IgD-negative memory B cell (primary cell): ENCODE measurements at regions not wholly inside any gene's neighbourhood (a gene's known extent, or its start where the extent isn't known, plus 50 kb on each side); places are given as distances from the start of the nearest gene placed in this dataset.
"Not testable (repeated sequence)": the region's sequence is repeated elsewhere in the genome, so short reads cannot be mapped to it uniquely, and the experiment has no call there.

ENCODE experiments used
- H3K27ac Mint-ChIP-seq, 3 donors: one replicate each; pipeline ENCODE4 v1.8.0; 2020 to 2022; ENCODE audit warnings: mild to moderate bottlenecking in 3 of 3, mixed read lengths in 3 of 3, moderate library complexity in 1 of 3
- H3K27me3 Mint-ChIP-seq: one replicate; pipeline ENCODE4 v1.8.0; 2021; ENCODE audit warnings: mixed read lengths
- H3K36me3 Mint-ChIP-seq: one replicate; pipeline ENCODE4 v1.8.0; 2020; ENCODE audit warnings: mild to moderate bottlenecking, mixed read lengths
- H3K4me1 Mint-ChIP-seq, 3 donors: one replicate each; pipeline ENCODE4 v1.8.0; 2020 to 2022; ENCODE audit warnings: mixed read lengths in 3 of 3, mild to moderate bottlenecking in 1 of 3
- H3K4me3 Mint-ChIP-seq, 4 donors: one replicate each; pipeline ENCODE4 v1.8.0; 2020 to 2022; ENCODE audit warnings: mild to moderate bottlenecking in 4 of 4, mixed read lengths in 4 of 4, moderate library complexity in 3 of 4
- H3K9me3 Mint-ChIP-seq, 3 donors: one replicate each; pipeline ENCODE4 v1.8.0; 2020 to 2021; ENCODE audit warnings: mixed read lengths in 3 of 3, mild to moderate bottlenecking in 1 of 3

GRCh38 chr16:51986301-51986700 is 560.6 kb downstream of the TOX3 start:
- H3K27me3 Mint-ChIP-seq: no peaks in the 10 kb centered on the region
- H3K4me1 Mint-ChIP-seq: no peaks in the 10 kb centered on the region
- H3K27ac Mint-ChIP-seq: no peak overlapping the region
- peaks cover 0 to 4% (median 2%) of the 10 kb centered on the region in 3 donors for H3K9me3 Mint-ChIP-seq
- H3K4me3 Mint-ChIP-seq: no peak overlapping the region
- no peaks in the 10 kb centered on the region for H3K36me3 Mint-ChIP-seq

- Mint-ChIP-seq H3K27ac (no peak overlapping the region), H3K36me3 (no peaks in the 10 kb centered on the region), H3K4me1 (no peaks in the 10 kb centered on the region)
Observed at GRCh38 chr16:51985126-51985525, 561.8 kb downstream of the TOX3 start.

GRCh38 chr16:51984395-51984794 is 562.5 kb downstream of the TOX3 start:
- Mint-ChIP-seq H3K4me1 (peaks cover 0 to 2% (median 0%) of the 10 kb centered on the region in 3 donors), H3K4me3 (no peak overlapping the region), H3K27ac (no peak overlapping the region), H3K27me3 (no peaks in the 10 kb centered on the region), H3K9me3 (peaks cover 0 to 6% (median 4%) of the 10 kb centered on the region in 3 donors), H3K36me3 (no peaks in the 10 kb centered on the region)

More at GRCh38 chr16:51985126-51985525, 561.8 kb downstream of the TOX3 start:
- peaks cover 0 to 4% (median under 1%) of the 10 kb centered on the region in 3 donors for H3K9me3 Mint-ChIP-seq
- H3K27me3 Mint-ChIP-seq: no peaks in the 10 kb centered on the region
- H3K4me3 Mint-ChIP-seq: peak overlapping the region in 1 of 4 donors; percentile 0

DNA sequence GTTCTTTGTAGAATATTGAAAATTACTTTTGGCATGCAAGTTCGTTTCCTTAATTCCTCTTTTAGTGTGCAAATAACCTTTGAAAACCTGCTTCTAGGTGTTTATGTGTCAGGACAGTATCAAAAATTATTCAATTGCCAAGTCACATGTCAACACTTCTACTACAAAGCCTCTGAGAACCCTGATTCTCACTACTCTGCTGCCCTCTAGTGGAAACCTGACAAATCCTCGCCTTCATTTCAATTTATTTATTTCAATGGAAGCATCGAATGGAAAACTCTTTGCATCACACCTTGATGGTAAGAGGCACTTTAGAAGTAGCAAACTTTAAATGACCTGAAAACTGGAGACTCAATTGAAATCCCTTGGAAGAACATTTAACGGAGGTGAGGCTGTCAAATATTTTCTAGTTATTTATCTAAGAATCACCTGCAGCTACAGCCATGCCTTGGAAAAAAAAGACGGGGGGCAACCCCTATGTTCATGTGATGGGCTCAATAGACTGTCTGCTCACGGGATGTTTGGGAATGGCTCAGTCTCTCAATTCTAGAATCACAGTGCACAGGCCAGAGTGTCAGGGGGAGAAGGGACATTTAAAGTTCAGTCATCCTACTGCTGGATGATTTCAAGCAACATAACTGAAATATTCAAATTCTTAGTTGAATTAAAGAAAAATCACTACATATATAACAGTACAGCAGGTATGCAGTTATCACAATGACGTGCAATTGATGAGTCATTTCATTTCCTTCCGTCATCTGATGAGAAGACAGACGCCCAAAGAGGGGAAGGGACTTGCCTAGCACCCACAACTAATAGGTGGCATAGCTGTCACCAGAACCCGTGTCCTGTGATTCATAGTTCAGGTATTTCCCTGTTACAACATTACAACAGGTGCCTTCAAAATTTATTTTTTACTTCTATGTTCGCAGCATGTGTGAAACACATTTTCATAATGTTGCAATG is 563.9 kb downstream of the TOX3 start:
- Mint-ChIP-seq H3K27me3 (no peaks in the 10 kb centered on the region), H3K4me1 (peaks cover 0 to 2% (median 0%) of the 10 kb centered on the region in 3 donors), H3K36me3 (no peaks in the 10 kb centered on the region), H3K4me3 (no peak overlapping the region), H3K9me3 (peaks cover 0 to 6% (median 4%) of the 10 kb centered on the region in 3 donors), H3K27ac (no peak overlapping the region)

GRCh38 chr16:51981725-51982124 is 565.2 kb downstream of the TOX3 start:
- no peaks in the 10 kb centered on the region for H3K36me3 Mint-ChIP-seq
- peaks cover 0 to 2% (median 0%) of the 10 kb centered on the region in 3 donors for H3K4me1 Mint-ChIP-seq
- no peaks in the 10 kb centered on the region for H3K27me3 Mint-ChIP-seq
- no peak overlapping the region for H3K4me3 Mint-ChIP-seq
- H3K9me3 Mint-ChIP-seq: peaks cover 0 to 6% (median under 1%) of the 10 kb centered on the region in 3 donors
- H3K27ac Mint-ChIP-seq: no peak overlapping the region

- not testable (repeated sequence) for H3K4me3 Mint-ChIP-seq, H3K4me1 Mint-ChIP-seq, H3K27ac Mint-ChIP-seq, H3K36me3 Mint-ChIP-seq, H3K27me3 Mint-ChIP-seq, H3K9me3 Mint-ChIP-seq
Observed at GRCh38 chr16:51977506-51977905, 569.4 kb downstream of the TOX3 start.

DNA sequence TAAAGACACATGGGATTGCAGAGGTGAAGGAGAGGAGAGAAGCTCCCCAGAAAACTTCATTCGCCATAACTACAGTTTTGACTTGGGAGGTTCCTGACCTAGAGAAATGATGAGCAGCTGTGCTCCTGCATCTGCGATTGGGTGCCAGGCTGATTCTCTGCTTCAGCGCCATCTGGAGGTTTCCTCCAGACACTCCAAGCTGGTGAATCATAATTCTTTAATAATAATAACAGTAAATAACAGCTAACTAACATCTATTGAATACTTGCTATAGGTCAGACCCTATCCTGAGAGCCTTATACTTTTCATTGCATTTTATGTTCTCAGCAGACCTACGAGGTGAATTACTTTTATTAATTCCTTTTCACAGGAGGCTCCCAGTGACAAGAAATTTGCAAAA is 575.8 kb downstream of the TOX3 start:
- Mint-ChIP-seq H3K9me3 (peaks cover 0 to 3% (median 2%) of the 10 kb centered on the region in 3 donors), H3K27ac (no peak overlapping the region)

GRCh38 chr16:51968749-51969148 is 578.2 kb downstream of the TOX3 start:
- Mint-ChIP-seq H3K4me3 (no peak overlapping the region), H3K4me1 (no peaks in the 10 kb centered on the region)

More for the DNA sequence above, 575.8 kb downstream of the TOX3 start:
- H3K4me1 Mint-ChIP-seq: no peaks in the 10 kb centered on the region
- no peaks in the 10 kb centered on the region for H3K36me3 Mint-ChIP-seq
- H3K4me3 Mint-ChIP-seq: no peak overlapping the region
- no peaks in the 10 kb centered on the region for H3K27me3 Mint-ChIP-seq

DNA sequence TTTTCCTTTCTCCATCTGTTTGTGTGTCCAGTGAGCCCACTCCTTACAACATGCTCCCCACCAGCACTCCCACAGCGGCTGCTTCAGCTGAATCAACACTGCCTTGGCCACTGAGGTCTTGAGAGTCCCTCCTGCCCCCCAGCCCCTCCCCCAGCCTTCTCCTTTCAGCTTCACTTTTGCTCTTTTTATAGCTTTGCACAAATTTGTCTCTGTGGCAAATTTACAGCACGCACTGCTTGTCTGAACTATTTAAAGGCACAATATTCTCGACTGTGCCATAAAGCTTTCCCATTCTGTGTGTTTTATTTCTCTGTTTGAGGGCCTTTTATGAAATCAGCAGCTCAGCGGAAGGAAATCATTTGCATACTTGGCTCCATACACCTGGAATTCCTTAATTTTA is 579.3 kb downstream of the TOX3 start:
- Mint-ChIP-seq H3K27me3 (no peaks in the 10 kb centered on the region), H3K9me3 (peaks cover 0 to 2% (median 0%) of the 10 kb centered on the region in 3 donors), H3K36me3 (no peaks in the 10 kb centered on the region), H3K4me1 (no peaks in the 10 kb centered on the region), H3K4me3 (no peak overlapping the region), H3K27ac (no peak overlapping the region)

More at GRCh38 chr16:51968749-51969148, 578.2 kb downstream of the TOX3 start:
- Mint-ChIP-seq H3K27ac (no peak overlapping the region), H3K36me3 (no peaks in the 10 kb centered on the region), H3K27me3 (no peaks in the 10 kb centered on the region), H3K9me3 (peaks cover 0 to 2% (median 0%) of the 10 kb centered on the region in 3 donors)

GRCh38 chr16:51960931-51961330 is 586.0 kb downstream of the TOX3 start:
- Mint-ChIP-seq H3K27me3 (no peaks in the 10 kb centered on the region), H3K36me3 (no peaks in the 10 kb centered on the region), H3K4me1 (no peaks in the 10 kb centered on the region), H3K4me3 (no peak overlapping the region), H3K27ac (no peak overlapping the region), H3K9me3 (peaks cover 0 to 7% (median 0%) of the 10 kb centered on the region in 3 donors)

DNA sequence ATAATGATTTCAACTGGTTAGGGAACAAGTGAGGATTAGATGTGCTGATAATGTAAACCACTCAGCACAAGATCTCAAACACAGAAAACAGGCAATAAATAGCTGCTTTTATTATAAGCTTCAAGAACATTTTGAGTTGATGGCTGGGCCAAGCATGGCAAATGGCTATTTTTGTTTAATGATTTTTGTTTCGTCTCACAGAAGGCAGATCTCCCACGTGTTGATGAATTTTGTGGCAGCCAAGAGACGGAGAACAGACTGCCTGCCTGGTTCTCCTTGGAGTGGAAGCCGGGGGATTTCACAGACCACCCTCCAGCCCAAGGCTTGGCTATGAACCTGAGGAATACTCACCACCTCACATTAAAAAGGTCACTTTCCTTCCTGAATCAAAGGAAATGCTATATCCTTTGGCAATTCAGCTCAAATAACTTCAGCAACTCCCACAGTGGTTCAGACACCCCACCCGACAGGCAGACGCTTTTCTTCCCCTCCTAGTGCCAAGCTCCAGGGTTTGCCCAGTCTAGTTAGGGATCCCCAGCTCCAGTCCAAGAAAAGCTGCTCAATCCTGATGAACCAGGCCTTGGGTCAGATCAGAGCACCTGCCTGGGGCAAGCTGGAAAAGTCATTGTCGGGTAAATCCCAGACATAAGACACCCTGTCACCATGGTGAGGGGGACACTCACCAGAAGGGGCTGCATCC is 593.5 kb downstream of the TOX3 start:
- no peaks in the 10 kb centered on the region for H3K36me3 Mint-ChIP-seq
- H3K4me3 Mint-ChIP-seq: no peak overlapping the region
- H3K4me1 Mint-ChIP-seq: no peaks in the 10 kb centered on the region
- H3K27ac Mint-ChIP-seq: peak overlapping the region in 1 of 3 donors; percentile 61
- peaks cover 3% of the 10 kb centered on the region for H3K27me3 Mint-ChIP-seq
- H3K9me3 Mint-ChIP-seq: peaks cover 0 to 2% (median 0%) of the 10 kb centered on the region in 3 donors

- Mint-ChIP-seq H3K9me3 (no peaks in the 10 kb centered on the region), H3K27ac (no peak overlapping the region), H3K27me3 (peaks cover 3% of the 10 kb centered on the region), H3K36me3 (no peaks in the 10 kb centered on the region), H3K4me3 (no peak overlapping the region), H3K4me1 (no peaks in the 10 kb centered on the region)
Observed at GRCh38 chr16:51952500-51952899, 594.4 kb downstream of the TOX3 start.

DNA sequence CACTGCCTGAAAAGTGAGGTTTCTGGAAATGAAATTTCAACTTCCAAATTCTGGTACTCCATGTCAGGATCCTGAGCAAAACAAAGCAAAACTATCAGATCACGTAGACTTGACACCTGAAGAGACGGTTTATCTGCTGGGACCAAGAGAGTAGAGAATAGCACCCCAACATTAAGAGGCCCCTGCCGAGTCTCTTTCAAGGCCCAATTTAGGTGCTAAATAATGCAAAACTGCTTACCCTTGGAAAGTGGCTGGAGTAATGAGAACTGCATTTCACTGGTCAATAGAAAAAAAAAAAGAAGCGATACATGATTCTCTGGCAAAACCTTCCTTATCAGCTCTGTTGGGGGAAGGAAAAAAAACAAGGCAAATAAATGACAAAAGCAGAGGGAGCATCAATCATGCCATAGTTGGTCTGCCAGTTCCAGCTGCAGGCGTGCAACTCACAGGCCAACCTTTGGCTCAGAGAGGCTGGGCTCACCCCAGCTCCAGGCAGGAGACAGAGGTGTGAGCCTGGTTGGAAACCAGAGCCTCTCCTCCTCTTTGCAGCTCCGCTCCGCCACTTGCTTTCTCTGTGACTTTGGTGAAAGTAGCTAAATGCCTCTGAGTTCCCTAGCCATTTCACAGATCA is 595.2 kb downstream of the TOX3 start:
- Mint-ChIP-seq H3K27me3 (peaks cover 3% of the 10 kb centered on the region), H3K9me3 (no peaks in the 10 kb centered on the region), H3K4me1 (no peaks in the 10 kb centered on the region), H3K4me3 (no peak overlapping the region), H3K36me3 (no peaks in the 10 kb centered on the region), H3K27ac (no peak overlapping the region)

- no peak overlapping the region for H3K27ac Mint-ChIP-seq
- no peak overlapping the region for H3K4me3 Mint-ChIP-seq
- H3K9me3 Mint-ChIP-seq: no peaks in the 10 kb centered on the region
- H3K27me3 Mint-ChIP-seq: peaks cover 3% of the 10 kb centered on the region
- no peaks in the 10 kb centered on the region for H3K4me1 Mint-ChIP-seq
- H3K36me3 Mint-ChIP-seq: peaks cover 3% of the 10 kb centered on the region
Observed at GRCh38 chr16:51950118-51950780, 596.7 kb downstream of the TOX3 start.
